GM23338 (cell line): ENCODE measurements at regions not wholly inside any gene's neighbourhood (a gene's known extent, or its start where the extent isn't known, plus 50 kb on each side); places are given as distances from the start of the nearest gene placed in this dataset.

Source experiments
- ATAC-seq: fragments of 200-7000 bp; cut with Tn5 transposase; 3 replicates; pipeline ENCODE4 v1.9.1; 2020
- DNase-seq: peaks from one replicate; pipeline ENCODE4 v3.0.0-alpha.2; 2015; ENCODE audit warnings: low spot score
- H2AFZ ChIP-seq: fragments of 200-600 bp; sonication (generic); 2 replicates; pipeline ENCODE4 v1.8.0; 2016; ENCODE audit warnings: antibody characterized with exemption, mild to moderate bottlenecking, moderate library complexity
- H3F3A ChIP-seq: fragments of 200-600 bp; sonication (generic); replicated peaks from 2 replicates; pipeline ENCODE4 v1.8.0; 2017; ENCODE audit warnings: antibody characterized with exemption, mixed run types, low read depth
- H3K27ac ChIP-seq: fragments of 200-600 bp; sonication (generic); 2 replicates; pipeline ENCODE4 v1.6.1; 2016; ENCODE audit warnings: low read depth
- H3K27me3 ChIP-seq: fragments of 200-600 bp; sonication (generic); 2 replicates; pipeline ENCODE4 v1.8.0; 2016; ENCODE audit warnings: mild to moderate bottlenecking, mixed run types, moderate library complexity; ENCODE audit not compliant: insufficient read depth
- H3K36me3 ChIP-seq: fragments of 200-600 bp; sonication (generic); 2 replicates; pipeline ENCODE4 v1.8.0; 2016; ENCODE audit warnings: mild to moderate bottlenecking; ENCODE audit not compliant: insufficient read depth
- H3K4me1 ChIP-seq: fragments of 200-600 bp; sonication (generic); 2 replicates; pipeline ENCODE4 v1.8.0; 2016; ENCODE audit warnings: mild to moderate bottlenecking, moderate library complexity; ENCODE audit not compliant: insufficient read depth
- H3K4me2 ChIP-seq: fragments of 200-600 bp; sonication (generic); 2 replicates; pipeline ENCODE4 v1.7.1; 2017; ENCODE audit warnings: mixed run types
- H3K4me3 ChIP-seq: fragments of 200-600 bp; sonication (generic); 2 replicates; pipeline ENCODE4 v1.6.1; 2016; ENCODE audit warnings: mixed run types
- H3K79me2 ChIP-seq: fragments of 200-600 bp; sonication (generic); replicated peaks from 2 replicates; pipeline ENCODE4 v1.8.0; 2017; ENCODE audit warnings: mild to moderate bottlenecking; ENCODE audit not compliant: insufficient read depth
- H3K9me2 ChIP-seq: fragments of 200-600 bp; sonication (generic); 2 replicates; pipeline ENCODE4 v1.8.0; 2017; ENCODE audit not compliant: insufficient read depth
- H4K20me1 ChIP-seq: fragments of 200-600 bp; sonication (generic); replicated peaks from 2 replicates; pipeline ENCODE4 v1.8.0; 2017; ENCODE audit warnings: mild to moderate bottlenecking; ENCODE audit not compliant: insufficient read depth
- H3K27ac Mint-ChIP-seq: 2 replicates; pipeline ENCODE4 v1.8.0; 2020; ENCODE audit warnings: inconsistent platforms, mild to moderate bottlenecking, moderate library complexity, mixed read lengths
- H3K27me3 Mint-ChIP-seq: 3 replicates; pipeline ENCODE4 v1.8.0; 2022; ENCODE audit warnings: low read depth, mild to moderate bottlenecking, moderate library complexity, mixed read lengths, inconsistent platforms; ENCODE audit not compliant: insufficient read depth, poor library complexity
- H3K36me3 Mint-ChIP-seq: 3 replicates; pipeline ENCODE4 v1.8.0; 2021; ENCODE audit warnings: low read depth, mild to moderate bottlenecking, inconsistent platforms, moderate library complexity, mixed read lengths
- H3K4me1 Mint-ChIP-seq: 3 replicates; pipeline ENCODE4 v1.8.0; 2020; ENCODE audit warnings: mild to moderate bottlenecking, inconsistent platforms, mixed read lengths
- H3K4me3 Mint-ChIP-seq: 3 replicates; pipeline ENCODE4 v1.8.0; 2021; ENCODE audit warnings: moderate library complexity, mild to moderate bottlenecking, inconsistent platforms, mixed read lengths
- H3K9me3 Mint-ChIP-seq: 3 replicates; pipeline ENCODE4 v1.8.0; 2020; ENCODE audit warnings: moderate library complexity, mild to moderate bottlenecking, inconsistent platforms, mixed read lengths
- CREB1 ChIP-seq: fragments of 250-450 bp; sonication (Bioruptor Pico); IDR thresholded peaks from 2 replicates; pipeline ENCODE4 v1.5.0; 2020; ENCODE audit warnings: low read depth, mild to moderate bottlenecking, moderate library complexity
- CTCF ChIP-seq, 2 experiments: fragments of 200-600 bp in 1 of 2; sonication (generic) in 1 of 2; conservative IDR thresholded peaks; 2 replicates each; pipeline versions ENCODE4 v1.5.1 to v1.6.1; 2016 to 2017; ENCODE audit warnings: antibody characterized with exemption in 2 of 2, low read depth in 2 of 2, mild to moderate bottlenecking in 2 of 2, moderate library complexity in 1 of 2
- ETS1 ChIP-seq: IDR thresholded peaks from 2 replicates; pipeline ENCODE4 v1.6.1; 2016; ENCODE audit warnings: antibody characterized with exemption
- JUNB ChIP-seq: IDR thresholded peaks from one replicate; pipeline ENCODE4 v1.6.1; 2016; ENCODE audit warnings: antibody characterized with exemption; ENCODE audit not compliant: unreplicated experiment
- NANOG ChIP-seq: IDR thresholded peaks from 2 replicates; pipeline ENCODE4 v1.6.1; 2016; ENCODE audit warnings: antibody characterized with exemption, borderline replicate concordance
- ZNF114 ChIP-seq: fragments of 250-450 bp; sonication (Bioruptor Pico); IDR thresholded peaks from 2 replicates; pipeline ENCODE4 v1.5.0; 2020; ENCODE audit warnings: mild to moderate bottlenecking, moderate library complexity

- TF ChIP-seq CTCF (conservative IDR thresholded peaks at IDR 0.05; ENCODE audit: low read depth in 2 of 2) = no peak
Observed at GRCh38 chr1:87739141-87739540, 410.5 kb downstream of the LMO4 start (continued).

GRCh38 chr1:87739704-87740103 is 411.0 kb downstream of the LMO4 start:
- peaks cover 15% of the 10 kb centered on the region; the same call in 1 of the 2 replicates for H3K4me1 ChIP-seq
- Mint-ChIP-seq H3K36me3 (no peaks in the 10 kb centered on the region), H3K9me3 (no peaks in the 10 kb centered on the region)

More at GRCh38 chr1:87739704-87740103, 411.0 kb downstream of the LMO4 start:
- no peak overlapping the region for H2AFZ ChIP-seq
- H3K4me3 ChIP-seq = no peak overlapping the region
- Mint-ChIP-seq H3K4me3 (no peak overlapping the region), H3K27me3 (peaks cover 3% of the 10 kb centered on the region), H3K27ac (no peak overlapping the region), H3K4me1 (peaks cover 26% of the 10 kb centered on the region)
- TF ChIP-seq ETS1 (no peak), JUNB (no peak), NANOG (no peak), CREB1 (CRISPR knock-in tag) (no peak), ZNF114 (no peak), CTCF (conservative IDR thresholded peaks at IDR 0.05; ENCODE audit: low read depth in 2 of 2) (no peak)
- H3K27ac ChIP-seq = no peak overlapping the region
- ATAC-seq = no peak
- H3K9me2 ChIP-seq = 0 out of 2 replicates have a peak, but pooled peaks cover 9% of the 10 kb centered on the region
- no peaks in the 10 kb centered on the region for H3K79me2 ChIP-seq
- H3K27me3 ChIP-seq = no peaks in the 10 kb centered on the region
- DNase-seq = no peak
- H3K4me2 ChIP-seq = no peak overlapping the region
- no peaks in the 10 kb centered on the region for H4K20me1 ChIP-seq
- no peaks in the 10 kb centered on the region for H3F3A ChIP-seq
- no peaks in the 10 kb centered on the region for H3K36me3 ChIP-seq
